NOMO-1 treated with DMSO at 0.1 percent for 48 hours (cell line): ENCODE measurements at regions not wholly inside any gene's neighbourhood (a gene's known extent, or its start where the extent isn't known, plus 50 kb on each side); places are given as distances from the start of the nearest gene placed in this dataset.
"Not testable (repeated sequence)": the region's sequence is repeated elsewhere in the genome, so short reads cannot be mapped to it uniquely, and the experiment has no call there.

ENCODE experiments used
- DNase-seq: peaks from one replicate; lab custom pipeline; 2025; ENCODE audit not compliant: unreplicated experiment; lab: John Stamatoyannopoulos, UW

DNA sequence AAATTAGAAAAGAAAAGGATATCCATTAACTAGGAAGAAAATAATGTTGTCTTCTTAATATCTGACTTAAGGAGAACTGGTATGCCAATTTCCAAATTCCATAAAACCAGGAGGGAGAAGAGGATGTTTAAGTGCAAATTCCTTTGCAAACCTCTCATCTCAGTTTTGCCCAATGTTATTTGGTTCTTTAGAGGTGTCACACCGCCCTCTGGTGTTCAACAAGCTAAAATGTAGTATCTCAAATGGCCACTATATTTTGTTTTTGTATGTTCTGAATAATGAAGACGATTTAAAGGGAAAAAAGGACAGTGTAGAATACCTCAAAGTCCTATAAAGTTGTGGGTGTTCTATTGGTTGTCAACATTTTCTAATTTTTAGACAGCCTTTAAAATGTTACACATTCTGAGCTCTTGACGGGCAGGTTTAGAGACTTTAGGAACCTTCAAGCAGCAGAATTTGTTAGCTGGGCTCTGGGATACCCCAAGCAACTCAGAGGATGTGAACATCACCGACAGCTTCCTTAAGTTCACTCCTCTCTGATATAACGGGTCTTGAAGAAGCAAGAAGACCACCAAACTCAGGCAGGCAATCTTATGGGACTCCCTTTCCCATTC is 458.3 kb downstream of the MFSD1 start:
- DNase-seq, result peak; percentile 66

GRCh38 chr3:159261333-159261732 is 459.5 kb downstream of the MFSD1 start:
- not testable (repeated sequence) for DNase-seq

GRCh38 chr3:159263750-159264553 is 462.1 kb downstream of the MFSD1 start:
- DNase-seq, result peak; percentile 65

DNA sequence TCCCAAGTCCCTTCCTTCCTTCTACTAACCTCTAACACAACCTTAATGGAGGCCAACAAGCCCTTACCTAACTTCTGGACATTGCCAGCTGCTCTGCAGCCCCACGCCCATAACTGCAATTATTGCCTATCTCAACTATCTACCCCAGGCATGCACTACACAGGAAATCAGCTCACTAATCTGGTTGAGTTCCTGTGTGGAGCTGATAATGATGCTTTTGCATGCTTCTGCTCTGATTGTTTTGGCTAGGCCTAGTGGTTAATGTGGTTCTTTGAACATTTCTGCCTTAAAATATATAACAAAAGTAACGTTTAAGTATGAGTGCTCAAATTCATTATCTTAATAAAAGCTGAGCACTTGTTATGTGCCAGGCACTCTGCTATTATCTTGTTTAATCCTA is 463.9 kb downstream of the MFSD1 start:
- DNase-seq, result no peak

GRCh38 chr3:159266779-159267178 is 464.9 kb downstream of the MFSD1 start:
- peak; percentile 23 for DNase-seq

- no peak for DNase-seq
Observed at GRCh38 chr3:159271799-159272512, 470.1 kb downstream of the MFSD1 start.

- no peak for DNase-seq
Observed at GRCh38 chr3:159273070-159273469, 471.2 kb downstream of the MFSD1 start.

GRCh38 chr3:159273608-159274007 is 471.8 kb downstream of the MFSD1 start:
- peak; percentile 33 for DNase-seq

- DNase-seq, result no peak
Observed at GRCh38 chr3:159275741-159276140, 473.9 kb downstream of the MFSD1 start.

- no peak for DNase-seq
Observed at GRCh38 chr3:159277814-159278213, 476.0 kb downstream of the MFSD1 start.

DNA sequence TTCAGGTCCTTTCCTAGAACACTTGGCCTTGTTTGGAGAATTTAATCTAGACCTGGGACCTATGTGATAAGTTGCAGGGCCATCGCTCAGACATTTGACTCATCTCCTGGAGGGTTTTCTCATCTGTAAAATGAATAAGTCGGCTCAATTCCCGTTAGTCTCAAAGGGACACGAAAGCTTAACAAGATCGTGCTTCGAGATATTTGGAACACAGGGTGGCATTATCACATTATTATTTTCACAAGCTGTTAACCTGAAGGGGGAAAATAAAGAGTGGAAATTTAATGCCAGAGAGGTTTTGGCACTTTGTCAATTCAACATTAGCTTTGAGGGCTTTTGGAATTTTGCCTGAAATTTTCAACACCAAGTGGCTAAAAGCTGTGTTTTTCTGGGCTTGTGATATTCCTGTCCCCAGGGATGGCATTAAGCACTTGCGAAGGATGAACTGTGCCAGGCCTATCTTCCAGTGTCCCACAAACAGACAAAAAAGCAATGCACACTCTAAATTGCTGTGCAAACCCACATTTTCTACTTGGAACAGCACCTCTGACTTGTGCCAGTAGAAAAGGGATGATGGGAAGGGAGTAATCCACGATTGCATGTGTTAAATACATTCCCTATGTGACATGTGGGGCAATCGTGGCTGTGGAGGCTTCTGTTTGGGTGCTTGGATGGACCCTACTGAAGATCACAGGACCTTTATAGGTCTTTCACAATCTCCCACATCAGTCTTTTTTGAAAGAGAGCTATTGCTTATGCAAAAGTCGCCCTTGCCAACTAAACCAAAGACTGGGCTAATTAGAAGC is 478.7 kb downstream of the MFSD1 start:
- DNase-seq, result no peak

GRCh38 chr3:159293493-159293892 is 491.6 kb downstream of the MFSD1 start:
- DNase-seq, result no peak

- DNase-seq, result no peak
Observed at GRCh38 chr3:159301961-159302360, 500.1 kb downstream of the MFSD1 start.

DNA sequence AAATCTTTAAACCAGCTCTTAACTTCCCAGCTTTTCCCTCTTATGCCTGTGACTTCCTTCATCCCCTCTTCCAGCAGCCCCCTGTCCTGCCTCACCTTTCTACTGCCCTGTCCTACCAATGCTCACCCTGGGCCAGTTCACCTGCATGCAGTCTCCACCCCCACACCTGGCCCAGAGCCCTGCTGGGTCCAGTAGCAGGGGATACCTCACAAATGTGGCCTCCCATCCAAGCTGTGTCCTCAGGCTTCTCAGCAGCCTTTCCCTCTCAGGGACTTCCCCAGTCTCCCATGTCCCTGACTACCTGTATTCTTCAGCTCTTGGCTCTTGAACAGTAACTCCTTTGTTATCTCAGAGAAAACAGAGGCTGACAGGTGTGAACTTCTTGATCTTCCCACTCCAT is 503.2 kb downstream of the MFSD1 start:
- DNase-seq, result no peak

GRCh38 chr3:159316706-159317105 is 514.9 kb downstream of the MFSD1 start:
- not testable (repeated sequence) for DNase-seq

DNA sequence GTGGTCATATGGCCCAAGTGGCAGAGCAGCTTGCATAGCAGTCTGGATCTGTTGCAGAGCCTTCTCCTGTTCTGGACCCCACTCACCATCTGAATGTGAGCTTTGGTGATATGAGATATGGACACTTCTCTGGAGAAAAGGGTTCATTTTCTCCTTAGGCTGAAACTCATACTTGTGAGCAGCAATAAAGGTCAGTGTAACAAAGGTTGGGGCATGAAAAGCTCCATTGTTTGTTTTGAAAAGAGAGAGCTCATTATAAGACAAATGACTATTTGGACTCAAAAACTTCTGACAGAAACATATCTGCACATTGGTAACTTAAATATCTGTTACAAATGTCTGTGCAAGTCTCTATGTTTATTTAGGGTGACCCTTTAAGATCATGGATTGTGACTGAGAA is 517.3 kb downstream of the MFSD1 start:
- no peak for DNase-seq

DNA sequence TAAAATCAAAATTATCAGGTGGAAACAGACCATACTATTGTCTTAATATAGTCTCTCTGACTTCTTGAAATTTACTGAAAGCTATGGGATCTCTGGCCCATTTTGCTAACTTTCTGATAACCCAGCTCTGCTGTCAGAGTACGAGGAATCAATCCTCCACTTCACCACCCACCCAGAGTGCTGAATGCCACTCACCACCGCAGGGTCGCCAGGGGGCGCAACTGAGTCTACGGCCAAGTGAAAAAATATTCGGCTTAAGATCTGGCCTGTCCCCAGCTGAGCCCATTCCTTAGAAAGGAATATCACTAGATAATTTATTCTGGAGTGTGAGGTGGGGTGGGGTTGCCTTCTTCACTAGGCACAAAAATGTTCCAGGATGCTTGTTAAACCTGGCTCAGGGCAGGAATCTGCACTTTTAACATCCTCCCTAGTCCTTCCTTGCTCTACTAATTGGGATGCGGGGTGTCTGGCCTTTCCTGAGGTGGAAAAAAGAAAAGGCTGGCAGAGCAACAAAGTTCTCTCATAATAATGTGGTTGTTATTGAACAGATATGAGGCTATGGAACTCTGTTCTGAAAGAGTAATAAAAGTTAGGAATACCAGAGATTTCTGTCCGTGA is 520.6 kb downstream of the MFSD1 start:
- DNase-seq, result peak; percentile 15

- DNase-seq, result no peak
Observed at GRCh38 chr3:159323848-159324247, 522.0 kb downstream of the MFSD1 start.

DNA sequence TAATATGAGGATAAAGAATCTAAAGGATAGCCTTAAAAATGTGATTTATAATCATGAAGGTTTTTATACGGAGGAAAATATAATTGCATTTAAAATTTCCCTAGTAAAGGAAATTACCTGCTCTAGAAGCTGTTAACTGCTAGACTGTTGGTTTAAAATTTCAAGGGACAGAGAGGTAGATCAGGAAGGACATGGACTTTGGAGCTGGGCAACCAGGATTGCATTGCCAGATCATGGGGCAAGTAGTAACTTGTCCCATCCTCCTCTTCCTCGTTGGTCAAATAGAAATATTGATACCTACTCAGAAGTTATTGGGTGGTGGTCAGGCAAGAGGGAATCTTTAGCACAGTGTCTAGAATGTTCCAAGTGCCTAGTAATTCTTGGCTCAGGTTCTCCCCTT is 525.1 kb downstream of the MFSD1 start:
- DNase-seq, result no peak

DNA sequence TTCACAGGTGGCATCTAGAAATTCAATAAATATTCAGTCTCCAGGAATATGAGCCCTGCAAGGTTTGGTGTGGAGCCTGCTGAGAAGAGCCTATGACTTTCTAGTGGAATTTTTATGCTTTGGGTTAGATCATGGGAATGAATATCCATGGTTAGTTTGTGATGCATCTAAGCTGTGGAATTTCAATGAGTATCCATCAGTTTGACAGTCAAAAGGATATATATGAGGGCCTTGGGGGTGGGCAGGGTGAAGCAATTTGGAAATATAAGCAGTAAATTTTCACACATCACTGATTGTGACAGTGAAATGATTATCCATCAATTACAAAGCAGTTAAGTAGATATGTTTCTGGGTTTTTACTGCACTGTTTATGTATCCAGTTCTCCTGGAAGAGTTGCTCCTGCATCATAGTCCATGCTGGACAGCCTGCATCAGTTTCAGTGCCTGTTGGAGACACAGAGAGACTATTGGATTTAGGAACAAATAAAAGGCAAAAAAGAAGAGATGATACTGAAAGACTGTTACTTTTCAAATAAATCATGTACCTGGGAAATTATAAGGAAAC is 530.8 kb downstream of the MFSD1 start:
- DNase-seq, result no peak
